ENCODE measurements at regions not wholly inside any gene's neighbourhood (a gene's known extent, or its start where the extent isn't known, plus 50 kb on each side); places are given as distances from the start of the nearest gene placed in this dataset.

GRCh38 chr12:89020121-89020480 is 332.2 kb downstream of the DUSP6 start:
- TF ChIP-seq POLR2AphosphoS5 (IDR thresholded peaks at IDR 0.05; ENCODE audit: borderline replicate concordance, low read depth, low read length) (no peak), EZH2 (IDR thresholded peaks at IDR 0.05) (no peak)

All from SK-N-MC (cell line).